Gastroesophageal sphincter (tissue), 3 donors: ENCODE measurements at regions not wholly inside any gene's neighbourhood (a gene's known extent, or its start where the extent isn't known, plus 50 kb on each side); places are given as distances from the start of the nearest gene placed in this dataset.

Experiments
- EP300 ChIP-seq: sonication (generic); formaldehyde crosslinking; IDR thresholded peaks from one replicate; pipeline ENCODE4 v1.6.1; 2017; ENCODE audit warnings: antibody characterized with exemption, mild to moderate bottlenecking
- POLR2AphosphoS5 ChIP-seq: sonication (generic); formaldehyde crosslinking; IDR thresholded peaks from one replicate; pipeline ENCODE4 v1.6.1; 2017; ENCODE audit warnings: antibody characterized with exemption
- TF ChIP-seq, protein P1 (sequence below), 4 experiments: fragments of 200-600 bp in 2 of 4; fragments of 450-650 bp in 2 of 4; sonication (generic) in 1 of 4; IDR thresholded peaks; one replicate each; pipeline ENCODE4 v1.5.1; 2017 to 2019; ENCODE audit warnings: antibody characterized with exemption in 4 of 4, mild to moderate bottlenecking in 2 of 4, moderate library complexity in 2 of 4

DNA sequence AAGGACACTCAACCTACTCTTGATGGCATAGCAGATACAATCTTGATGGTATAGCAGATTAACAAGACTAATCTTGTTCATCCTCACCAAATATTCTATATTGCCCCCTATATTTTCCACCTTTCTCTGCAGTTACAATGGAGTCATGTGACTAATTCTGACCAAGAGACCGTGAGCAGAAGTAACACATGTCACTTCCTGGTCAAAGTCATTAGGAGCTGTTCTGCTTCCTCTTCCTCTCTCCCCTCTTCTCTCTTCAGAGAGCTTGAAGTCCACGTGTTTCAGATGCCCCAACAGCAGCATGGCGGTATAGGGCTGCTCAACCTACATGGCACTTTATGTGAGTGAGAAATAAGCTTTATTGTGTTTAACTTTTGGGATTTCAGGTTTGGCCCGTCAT lies 55.3 kb upstream of the ERCC4 start:
- TF ChIP-seq, protein P1, sequence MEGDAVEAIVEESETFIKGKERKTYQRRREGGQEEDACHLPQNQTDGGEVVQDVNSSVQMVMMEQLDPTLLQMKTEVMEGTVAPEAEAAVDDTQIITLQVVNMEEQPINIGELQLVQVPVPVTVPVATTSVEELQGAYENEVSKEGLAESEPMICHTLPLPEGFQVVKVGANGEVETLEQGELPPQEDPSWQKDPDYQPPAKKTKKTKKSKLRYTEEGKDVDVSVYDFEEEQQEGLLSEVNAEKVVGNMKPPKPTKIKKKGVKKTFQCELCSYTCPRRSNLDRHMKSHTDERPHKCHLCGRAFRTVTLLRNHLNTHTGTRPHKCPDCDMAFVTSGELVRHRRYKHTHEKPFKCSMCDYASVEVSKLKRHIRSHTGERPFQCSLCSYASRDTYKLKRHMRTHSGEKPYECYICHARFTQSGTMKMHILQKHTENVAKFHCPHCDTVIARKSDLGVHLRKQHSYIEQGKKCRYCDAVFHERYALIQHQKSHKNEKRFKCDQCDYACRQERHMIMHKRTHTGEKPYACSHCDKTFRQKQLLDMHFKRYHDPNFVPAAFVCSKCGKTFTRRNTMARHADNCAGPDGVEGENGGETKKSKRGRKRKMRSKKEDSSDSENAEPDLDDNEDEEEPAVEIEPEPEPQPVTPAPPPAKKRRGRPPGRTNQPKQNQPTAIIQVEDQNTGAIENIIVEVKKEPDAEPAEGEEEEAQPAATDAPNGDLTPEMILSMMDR (IDR thresholded peaks at IDR 0.05), result no peak
- no peak for TF ChIP-seq POLR2AphosphoS5
- no peak for TF ChIP-seq EP300
